ENCODE measurements at regions not wholly inside any gene's neighbourhood (a gene's known extent, or its start where the extent isn't known, plus 50 kb on each side); places are given as distances from the start of the nearest gene placed in this dataset.

DNA sequence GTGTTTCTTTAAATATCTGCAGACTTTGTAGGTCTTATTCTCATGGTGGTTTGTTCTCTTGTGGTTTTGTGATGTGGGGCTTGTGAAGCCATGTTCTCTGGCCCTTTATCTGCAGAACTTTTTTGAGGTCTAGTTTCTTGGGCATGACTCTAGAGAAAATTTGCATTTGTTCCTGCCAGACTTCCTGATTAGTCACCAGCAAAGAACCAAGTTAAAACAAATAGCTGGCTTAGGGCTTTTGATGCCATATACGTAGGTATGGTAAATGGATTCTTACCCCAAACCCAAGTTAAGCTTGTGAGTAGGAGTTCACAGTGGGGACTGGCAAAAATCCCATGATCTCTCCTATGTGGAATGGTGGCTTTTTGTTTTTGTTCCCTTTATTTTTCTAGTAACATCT lies 68.7 kb upstream of the IRX3 start:
- no peak for DNase-seq (ENCODE audit: low spot score in 2 of 2)
- no peak for TF ChIP-seq CTCF (IDR thresholded peaks at IDR 0.05)

DNA sequence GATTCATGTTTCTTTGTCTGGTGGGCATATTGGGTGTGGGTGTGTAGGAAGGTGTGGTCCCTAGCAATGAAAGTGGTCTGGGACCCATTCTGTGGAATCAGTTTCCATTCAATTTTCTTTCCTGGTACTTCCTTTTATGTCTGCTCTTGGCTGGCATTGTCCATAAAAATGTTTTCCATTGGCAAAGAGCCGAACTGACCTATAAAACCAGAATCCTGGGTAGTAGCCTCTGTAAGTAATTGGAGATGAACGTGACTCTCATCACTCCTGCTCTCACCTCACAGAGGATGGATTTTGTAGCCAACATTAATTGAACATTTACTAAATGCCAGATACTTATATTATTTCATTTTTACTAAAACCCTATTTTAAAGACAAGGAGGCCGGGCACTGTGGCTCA lies 66.5 kb upstream of the IRX3 start:
- Histone ChIP-seq H3K27ac (no peak overlapping the region), H3K9me3 (peaks cover 0 to 15% of the 10 kb centered on the region in 2 donors), H3K4me3 (no peak overlapping the region), H3K27me3 (no peaks in the 10 kb centered on the region), H3K36me3 (no peaks in the 10 kb centered on the region), H3K4me1 (no peaks in the 10 kb centered on the region)
- no peak for DNase-seq (ENCODE audit: low spot score in 2 of 2)
- no peak for TF ChIP-seq CTCF (IDR thresholded peaks at IDR 0.05)
- intact Hi-C loops (cut with DNase I) = no loop called here

More for the DNA sequence above, 68.7 kb upstream of the IRX3 start:
- H3K9me3 ChIP-seq = peaks cover 0 to 15% of the 10 kb centered on the region in 2 donors
- H3K27me3 ChIP-seq = no peaks in the 10 kb centered on the region
- H3K27ac ChIP-seq = no peak overlapping the region
- no peaks in the 10 kb centered on the region for H3K4me1 ChIP-seq
- H3K36me3 ChIP-seq = no peaks in the 10 kb centered on the region
- H3K4me3 ChIP-seq = no peak overlapping the region
- intact Hi-C loops (cut with DNase I) = no loop called here

GRCh38 chr16:54351171-54351570 lies 64.6 kb upstream of the IRX3 start:
- Histone ChIP-seq H3K36me3 (no peaks in the 10 kb centered on the region), H3K4me1 (no peaks in the 10 kb centered on the region), H3K4me3 (no peak overlapping the region), H3K9me3 (peaks cover 0 to 15% of the 10 kb centered on the region in 2 donors), H3K27me3 (no peaks in the 10 kb centered on the region), H3K27ac (no peak overlapping the region)
- DNase-seq (ENCODE audit: low spot score in 2 of 2) = no peak
- TF ChIP-seq CTCF (IDR thresholded peaks at IDR 0.05) = no peak
- intact Hi-C loops (cut with DNase I) = no loop called here

DNA sequence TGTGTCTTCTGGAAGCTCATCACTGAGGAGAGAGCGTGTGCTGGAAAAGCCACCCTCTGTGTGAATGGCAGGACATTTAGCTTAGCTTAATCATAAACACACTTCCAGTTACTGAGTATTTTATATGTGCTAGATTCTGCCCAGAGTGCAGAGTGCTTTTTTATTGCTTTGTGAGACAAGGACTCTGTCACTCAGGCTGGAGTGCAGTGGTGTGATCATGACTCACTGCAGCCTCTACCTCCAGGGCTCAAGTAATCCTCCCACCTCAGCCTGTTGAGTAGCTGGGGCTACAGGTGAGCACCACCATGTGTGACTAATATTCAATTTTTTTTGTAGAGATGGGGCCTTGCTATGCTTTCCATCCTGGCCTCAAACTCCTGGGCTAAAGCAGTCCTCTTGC lies 61.4 kb upstream of the IRX3 start:
- TF ChIP-seq CTCF (IDR thresholded peaks at IDR 0.05) = no peak

DNA sequence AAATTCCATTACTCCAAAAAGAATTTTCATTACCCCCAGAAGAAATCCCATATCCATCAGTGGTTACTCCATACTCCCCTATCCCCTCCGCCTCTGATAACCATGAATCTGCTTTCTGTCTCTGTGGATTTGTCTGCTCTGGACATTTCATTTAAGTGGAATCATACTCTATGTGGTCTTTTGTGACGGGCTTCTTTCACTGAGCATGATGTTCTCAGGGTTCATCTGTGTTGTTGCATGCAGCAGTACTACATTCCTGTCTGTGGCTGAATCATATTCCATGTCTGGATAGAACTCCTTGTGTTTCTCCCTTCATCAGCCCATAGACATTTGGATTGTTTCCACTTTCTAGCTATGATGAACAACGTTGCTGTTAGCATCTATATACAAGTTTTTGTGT lies 59.5 kb upstream of the IRX3 start:
- no peak for TF ChIP-seq CTCF (IDR thresholded peaks at IDR 0.05)
- Histone ChIP-seq H3K4me3 (no peak overlapping the region), H3K27me3 (no peaks in the 10 kb centered on the region), H3K9me3 (no peaks in the 10 kb centered on the region), H3K36me3 (no peaks in the 10 kb centered on the region), H3K27ac (no peak overlapping the region), H3K4me1 (no peaks in the 10 kb centered on the region)
- intact Hi-C loops (cut with DNase I) = no loop called here
- no peak for DNase-seq (ENCODE audit: low spot score in 2 of 2)

More for the DNA sequence above, 61.4 kb upstream of the IRX3 start:
- Histone ChIP-seq H3K4me3 (no peak overlapping the region), H3K4me1 (no peaks in the 10 kb centered on the region), H3K27ac (no peak overlapping the region), H3K27me3 (no peaks in the 10 kb centered on the region), H3K36me3 (no peaks in the 10 kb centered on the region), H3K9me3 (no peaks in the 10 kb centered on the region)
- no peak for DNase-seq (ENCODE audit: low spot score in 2 of 2)
- intact Hi-C loops (cut with DNase I) = no loop called here
